Adipocyte (in vitro differentiated cells): ENCODE measurements at regions not wholly inside any gene's neighbourhood (a gene's known extent, or its start where the extent isn't known, plus 50 kb on each side); places are given as distances from the start of the nearest gene placed in this dataset.
"Not testable (repeated sequence)": the region's sequence is repeated elsewhere in the genome, so short reads cannot be mapped to it uniquely, and the experiment has no call there.

Source experiments
- DNase-seq: peaks from one replicate; pipeline ENCODE4 v3.0.0-alpha.2; 2015; ENCODE audit warnings: low read depth
- H3K27me3 ChIP-seq: replicated peaks from 2 replicates; pipeline ENCODE4 v1.7.0; 2013; ENCODE audit warnings: mild to moderate bottlenecking, low read length, moderate library complexity; ENCODE audit not compliant: control insufficient read depth, insufficient read depth
- H3K36me3 ChIP-seq: 2 replicates; pipeline ENCODE4 v1.7.0; 2013; ENCODE audit warnings: low read length, mild to moderate bottlenecking, moderate library complexity; ENCODE audit not compliant: control insufficient read depth, insufficient read depth, severe bottlenecking
- H3K4me1 ChIP-seq: 2 replicates; pipeline ENCODE4 v1.7.0; 2013; ENCODE audit warnings: mild to moderate bottlenecking, low read length, moderate library complexity; ENCODE audit not compliant: control insufficient read depth, insufficient read depth
- H3K4me3 ChIP-seq: 2 replicates; pipeline ENCODE4 v1.7.0; 2013; ENCODE audit warnings: mild to moderate bottlenecking, low read length, moderate library complexity
- H3K9ac ChIP-seq: 2 replicates; pipeline ENCODE4 v1.7.0; 2013; ENCODE audit warnings: mild to moderate bottlenecking, low read length, moderate library complexity
- H3K9me3 ChIP-seq: 2 replicates; pipeline ENCODE4 v1.7.0; 2013; ENCODE audit warnings: mild to moderate bottlenecking, low read length, moderate library complexity; ENCODE audit not compliant: control insufficient read depth

GRCh38 chr4:188377816-188378215 lies 238.6 kb downstream of the TRIML1 start:
- Histone ChIP-seq H3K9ac (no peak overlapping the region), H3K36me3 (no peaks in the 10 kb centered on the region), H3K9me3 (peaks cover 6% of the 10 kb centered on the region), H3K27me3 (no peaks in the 10 kb centered on the region), H3K4me1 (peaks cover 2% of the 10 kb centered on the region), H3K4me3 (no peak overlapping the region)
- no peak for DNase-seq

- no peak for DNase-seq
- Histone ChIP-seq H3K27me3 (no peaks in the 10 kb centered on the region), H3K9ac (no peak overlapping the region), H3K9me3 (peaks cover 5% of the 10 kb centered on the region), H3K4me1 (peaks cover 5% of the 10 kb centered on the region), H3K36me3 (no peaks in the 10 kb centered on the region), H3K4me3 (no peak overlapping the region)
Measured at GRCh38 chr4:188383180-188383579, 243.9 kb downstream of the TRIML1 start.

- H3K27me3 ChIP-seq, result no peaks in the 10 kb centered on the region
- no peak overlapping the region for H3K9ac ChIP-seq
- peaks cover 5% of the 10 kb centered on the region for H3K9me3 ChIP-seq
- peak overlapping the region; percentile 53 for H3K4me3 ChIP-seq
- peaks cover 5% of the 10 kb centered on the region for H3K4me1 ChIP-seq
- peak; percentile 83 for DNase-seq
- no peaks in the 10 kb centered on the region for H3K36me3 ChIP-seq
Measured at GRCh38 chr4:188387179-188387791, 248.0 kb downstream of the TRIML1 start.

GRCh38 chr4:188391349-188391748 lies 252.1 kb downstream of the TRIML1 start:
- H3K9me3 ChIP-seq, H3K36me3 ChIP-seq, DNase-seq, H3K4me3 ChIP-seq, H3K9ac ChIP-seq, H3K27me3 ChIP-seq, H3K4me1 ChIP-seq: not testable (repeated sequence)

- no peaks in the 10 kb centered on the region for H3K9me3 ChIP-seq
- H3K36me3 ChIP-seq, result no peaks in the 10 kb centered on the region
- peaks cover 12% of the 10 kb centered on the region for H3K4me1 ChIP-seq
- DNase-seq, result peak; percentile 32
- no peak overlapping the region for H3K9ac ChIP-seq
- H3K27me3 ChIP-seq, result no peaks in the 10 kb centered on the region
- H3K4me3 ChIP-seq, result no peak overlapping the region
Measured at GRCh38 chr4:188396037-188396436, 256.8 kb downstream of the TRIML1 start.

- H3K27me3 ChIP-seq, result no peaks in the 10 kb centered on the region
- DNase-seq, result no peak
- no peak overlapping the region for H3K4me3 ChIP-seq
- H3K9ac ChIP-seq, result peak overlapping the region; percentile 62
- H3K4me1 ChIP-seq, result peaks cover 32% of the 10 kb centered on the region
- H3K36me3 ChIP-seq, result no peaks in the 10 kb centered on the region
- no peaks in the 10 kb centered on the region for H3K9me3 ChIP-seq
Measured at GRCh38 chr4:188399834-188400233, 260.6 kb downstream of the TRIML1 start.

- DNase-seq, result no peak
- peak overlapping the region; percentile 76 for H3K4me3 ChIP-seq
- H3K36me3 ChIP-seq, result no peaks in the 10 kb centered on the region
Measured at GRCh38 chr4:188400451-188400850, 261.2 kb downstream of the TRIML1 start.

GRCh38 chr4:188403272-188403671 lies 264.0 kb downstream of the TRIML1 start:
- Histone ChIP-seq H3K4me1 (peaks cover 51% of the 10 kb centered on the region), H3K4me3 (no peak overlapping the region), H3K27me3 (no peaks in the 10 kb centered on the region), H3K9me3 (no peaks in the 10 kb centered on the region), H3K36me3 (no peaks in the 10 kb centered on the region), H3K9ac (peak overlapping the region; percentile 30)
- DNase-seq, result no peak

More at GRCh38 chr4:188400451-188400850, 261.2 kb downstream of the TRIML1 start:
- Histone ChIP-seq H3K27me3 (no peaks in the 10 kb centered on the region), H3K9me3 (no peaks in the 10 kb centered on the region), H3K9ac (peak overlapping the region; percentile 62), H3K4me1 (peaks cover 37% of the 10 kb centered on the region)

- H3K9me3 ChIP-seq, result not testable (repeated sequence)
- Histone ChIP-seq H3K4me3 (peak overlapping the region; percentile 68), H3K4me1 (peaks cover 66% of the 10 kb centered on the region)
Measured at GRCh38 chr4:188405071-188405835, 266.0 kb downstream of the TRIML1 start.

GRCh38 chr4:188408244-188409030 lies 269.2 kb downstream of the TRIML1 start:
- Histone ChIP-seq H3K27me3 (no peaks in the 10 kb centered on the region), H3K4me1 (peaks cover 56% of the 10 kb centered on the region), H3K4me3 (peak overlapping the region; percentile 70), H3K36me3 (no peaks in the 10 kb centered on the region), H3K9me3 (no peaks in the 10 kb centered on the region), H3K9ac (peak overlapping the region; percentile 80)
- DNase-seq, result peak; percentile 71

More at GRCh38 chr4:188405071-188405835, 266.0 kb downstream of the TRIML1 start:
- H3K27me3 ChIP-seq, H3K36me3 ChIP-seq: not testable (repeated sequence)
- H3K9ac ChIP-seq, result peak overlapping the region; percentile 84
- DNase-seq, result peak; percentile 14

GRCh38 chr4:188409851-188410250 lies 270.6 kb downstream of the TRIML1 start:
- peak overlapping the region; percentile 80 for H3K9ac ChIP-seq
- H3K4me1 ChIP-seq, result peaks cover 46% of the 10 kb centered on the region
- H3K4me3 ChIP-seq, result peak overlapping the region; percentile 70
- no peaks in the 10 kb centered on the region for H3K27me3 ChIP-seq
- no peaks in the 10 kb centered on the region for H3K36me3 ChIP-seq
- no peaks in the 10 kb centered on the region for H3K9me3 ChIP-seq
- DNase-seq, result no peak
